ENCODE measurements at regions not wholly inside any gene's neighbourhood (a gene's known extent, or its start where the extent isn't known, plus 50 kb on each side); places are given as distances from the start of the nearest gene placed in this dataset.

DNA sequence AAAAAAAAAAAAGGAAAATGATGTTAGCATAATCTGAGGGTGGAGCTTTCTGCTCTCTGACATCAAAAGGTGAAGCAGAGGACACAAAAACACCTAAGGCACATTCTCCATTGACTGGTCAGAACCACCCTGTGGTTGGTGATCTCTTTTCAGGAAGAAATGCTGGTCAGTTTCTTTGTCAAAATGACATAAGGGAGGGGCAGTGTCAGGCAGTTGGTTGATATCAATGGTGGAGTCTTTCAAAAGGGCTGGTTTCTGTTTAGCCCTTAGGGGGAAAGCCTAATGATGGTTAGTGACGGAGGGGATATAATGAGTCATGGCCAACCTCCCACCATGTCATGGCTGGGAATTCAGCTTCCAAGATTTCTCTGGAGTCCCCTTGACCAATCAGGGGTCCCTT lies 185.9 kb upstream of the GBE1 start:
- TF ChIP-seq, protein P1, sequence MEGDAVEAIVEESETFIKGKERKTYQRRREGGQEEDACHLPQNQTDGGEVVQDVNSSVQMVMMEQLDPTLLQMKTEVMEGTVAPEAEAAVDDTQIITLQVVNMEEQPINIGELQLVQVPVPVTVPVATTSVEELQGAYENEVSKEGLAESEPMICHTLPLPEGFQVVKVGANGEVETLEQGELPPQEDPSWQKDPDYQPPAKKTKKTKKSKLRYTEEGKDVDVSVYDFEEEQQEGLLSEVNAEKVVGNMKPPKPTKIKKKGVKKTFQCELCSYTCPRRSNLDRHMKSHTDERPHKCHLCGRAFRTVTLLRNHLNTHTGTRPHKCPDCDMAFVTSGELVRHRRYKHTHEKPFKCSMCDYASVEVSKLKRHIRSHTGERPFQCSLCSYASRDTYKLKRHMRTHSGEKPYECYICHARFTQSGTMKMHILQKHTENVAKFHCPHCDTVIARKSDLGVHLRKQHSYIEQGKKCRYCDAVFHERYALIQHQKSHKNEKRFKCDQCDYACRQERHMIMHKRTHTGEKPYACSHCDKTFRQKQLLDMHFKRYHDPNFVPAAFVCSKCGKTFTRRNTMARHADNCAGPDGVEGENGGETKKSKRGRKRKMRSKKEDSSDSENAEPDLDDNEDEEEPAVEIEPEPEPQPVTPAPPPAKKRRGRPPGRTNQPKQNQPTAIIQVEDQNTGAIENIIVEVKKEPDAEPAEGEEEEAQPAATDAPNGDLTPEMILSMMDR (IDR thresholded peaks at IDR 0.05 in 2 of 3, conservative IDR thresholded peaks at IDR 0.05 in 1 of 3; ENCODE audit: insufficient read depth in 2 of 3, low read depth in 1 of 3, low read length in 3 of 3): no peak
- TF ChIP-seq SMARCE1 (IDR thresholded peaks at IDR 0.05) (no peak), MTA3 (IDR thresholded peaks at IDR 0.05; ENCODE audit: borderline replicate concordance) (no peak), NFXL1 (CRISPR knock-in tag; IDR thresholded peaks at IDR 0.05) (no peak), EZH2 (IDR thresholded peaks at IDR 0.05; ENCODE audit: borderline replicate concordance, low read depth, low read length) (no peak), CREB1 (IDR thresholded peaks at IDR 0.05) (no peak), CREB1 (CRISPR knock-in tag; IDR thresholded peaks at IDR 0.05) (no peak)
- TF ChIP-seq, protein P2, sequence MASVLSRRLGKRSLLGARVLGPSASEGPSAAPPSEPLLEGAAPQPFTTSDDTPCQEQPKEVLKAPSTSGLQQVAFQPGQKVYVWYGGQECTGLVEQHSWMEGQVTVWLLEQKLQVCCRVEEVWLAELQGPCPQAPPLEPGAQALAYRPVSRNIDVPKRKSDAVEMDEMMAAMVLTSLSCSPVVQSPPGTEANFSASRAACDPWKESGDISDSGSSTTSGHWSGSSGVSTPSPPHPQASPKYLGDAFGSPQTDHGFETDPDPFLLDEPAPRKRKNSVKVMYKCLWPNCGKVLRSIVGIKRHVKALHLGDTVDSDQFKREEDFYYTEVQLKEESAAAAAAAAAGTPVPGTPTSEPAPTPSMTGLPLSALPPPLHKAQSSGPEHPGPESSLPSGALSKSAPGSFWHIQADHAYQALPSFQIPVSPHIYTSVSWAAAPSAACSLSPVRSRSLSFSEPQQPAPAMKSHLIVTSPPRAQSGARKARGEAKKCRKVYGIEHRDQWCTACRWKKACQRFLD (CRISPR knock-in tag; IDR thresholded peaks at IDR 0.05): no peak
- TF ChIP-seq, protein P3, sequence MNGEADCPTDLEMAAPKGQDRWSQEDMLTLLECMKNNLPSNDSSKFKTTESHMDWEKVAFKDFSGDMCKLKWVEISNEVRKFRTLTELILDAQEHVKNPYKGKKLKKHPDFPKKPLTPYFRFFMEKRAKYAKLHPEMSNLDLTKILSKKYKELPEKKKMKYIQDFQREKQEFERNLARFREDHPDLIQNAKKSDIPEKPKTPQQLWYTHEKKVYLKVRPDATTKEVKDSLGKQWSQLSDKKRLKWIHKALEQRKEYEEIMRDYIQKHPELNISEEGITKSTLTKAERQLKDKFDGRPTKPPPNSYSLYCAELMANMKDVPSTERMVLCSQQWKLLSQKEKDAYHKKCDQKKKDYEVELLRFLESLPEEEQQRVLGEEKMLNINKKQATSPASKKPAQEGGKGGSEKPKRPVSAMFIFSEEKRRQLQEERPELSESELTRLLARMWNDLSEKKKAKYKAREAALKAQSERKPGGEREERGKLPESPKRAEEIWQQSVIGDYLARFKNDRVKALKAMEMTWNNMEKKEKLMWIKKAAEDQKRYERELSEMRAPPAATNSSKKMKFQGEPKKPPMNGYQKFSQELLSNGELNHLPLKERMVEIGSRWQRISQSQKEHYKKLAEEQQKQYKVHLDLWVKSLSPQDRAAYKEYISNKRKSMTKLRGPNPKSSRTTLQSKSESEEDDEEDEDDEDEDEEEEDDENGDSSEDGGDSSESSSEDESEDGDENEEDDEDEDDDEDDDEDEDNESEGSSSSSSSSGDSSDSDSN (IDR thresholded peaks at IDR 0.05; ENCODE audit: borderline replicate concordance in 1 of 2, low read depth in 2 of 2, low read length in 2 of 2): no peak
